SK-N-SH treated with all-trans-retinoic acid at 6 μM for 48 hours (cell line): ENCODE measurements at regions not wholly inside any gene's neighbourhood (a gene's known extent, or its start where the extent isn't known, plus 50 kb on each side); places are given as distances from the start of the nearest gene placed in this dataset.

Experiments
- ATAC-seq: fragments of 200-7000 bp; cut with Tn5 transposase; 3 replicates; pipeline ENCODE4 v1.9.1; 2020; ENCODE audit warnings: mild to moderate bottlenecking, moderate library complexity
- ARNTL ChIP-seq: fragments of 450-650 bp; formaldehyde crosslinking; IDR thresholded peaks from 2 replicates; pipeline ENCODE4 v1.5.0; 2020; ENCODE audit warnings: low read depth, mild to moderate bottlenecking, moderate library complexity, borderline replicate concordance
- BACH2 ChIP-seq: fragments of 250-450 bp; sonication (Bioruptor Pico); IDR thresholded peaks from 2 replicates; pipeline ENCODE4 v1.9.0; 2021; ENCODE audit warnings: mild to moderate bottlenecking, borderline replicate concordance
- CSDC2 ChIP-seq: fragments of 250-450 bp; sonication (Bioruptor Pico); IDR thresholded peaks from 2 replicates; pipeline ENCODE4 v1.5.0; 2020; ENCODE audit warnings: mild to moderate bottlenecking, moderate library complexity
- ESRRG ChIP-seq: fragments of 250-450 bp; sonication (Bioruptor Pico); IDR thresholded peaks from 2 replicates; pipeline ENCODE4 v1.6.1; 2021; ENCODE audit warnings: mild to moderate bottlenecking
- GLIS3 ChIP-seq: fragments of 250-450 bp; sonication (Bioruptor Pico); IDR thresholded peaks from 2 replicates; pipeline ENCODE4 v1.5.0; 2020; ENCODE audit warnings: mild to moderate bottlenecking, moderate library complexity
- ISL1 ChIP-seq: fragments of 250-450 bp; sonication (Bioruptor Pico); IDR thresholded peaks from 2 replicates; pipeline ENCODE4 v2.1.2; 2022; ENCODE audit warnings: mild to moderate bottlenecking, moderate library complexity
- OSR1 ChIP-seq: fragments of 250-450 bp; sonication (Bioruptor Pico); IDR thresholded peaks from 2 replicates; pipeline ENCODE4 v1.8.0; 2022; ENCODE audit warnings: moderate library complexity, mild to moderate bottlenecking, inconsistent platforms
- PPARA ChIP-seq: fragments of 250-450 bp; sonication (Bioruptor Pico); IDR thresholded peaks from 2 replicates; pipeline ENCODE4 v1.5.0; 2020; ENCODE audit warnings: mild to moderate bottlenecking, borderline replicate concordance
- RARB ChIP-seq: fragments of 250-450 bp; sonication (Bioruptor Pico); IDR thresholded peaks from 2 replicates; pipeline ENCODE4 v1.8.0; 2021; ENCODE audit warnings: mild to moderate bottlenecking, moderate library complexity
- TCF4 ChIP-seq: fragments of 250-450 bp; sonication (Bioruptor Pico); IDR thresholded peaks from 2 replicates; pipeline ENCODE4 v1.8.0; 2021; ENCODE audit warnings: mild to moderate bottlenecking, moderate library complexity, borderline replicate concordance
- TOX ChIP-seq: fragments of 250-450 bp; sonication (Bioruptor Pico); IDR thresholded peaks from 2 replicates; pipeline ENCODE4 v1.8.0; 2021; ENCODE audit warnings: mild to moderate bottlenecking, moderate library complexity, borderline replicate concordance
- ZC3H10 ChIP-seq: fragments of 250-450 bp; sonication (Bioruptor Pico); IDR thresholded peaks from 2 replicates; pipeline ENCODE4 v1.5.1; 2021; ENCODE audit warnings: mild to moderate bottlenecking, moderate library complexity
- ZFP3 ChIP-seq: fragments of 250-450 bp; sonication (Bioruptor Pico); IDR thresholded peaks from 2 replicates; pipeline ENCODE4 v1.5.0; 2020; ENCODE audit warnings: mild to moderate bottlenecking, moderate library complexity
- ZFP30 ChIP-seq: fragments of 450-650 bp; formaldehyde crosslinking; IDR thresholded peaks from 2 replicates; pipeline ENCODE4 v1.5.0; 2022; ENCODE audit warnings: mild to moderate bottlenecking, moderate library complexity
- ZNF70 ChIP-seq: fragments of 450-650 bp; formaldehyde crosslinking; IDR thresholded peaks from 2 replicates; pipeline ENCODE4 v1.5.0; 2020; ENCODE audit warnings: mild to moderate bottlenecking, moderate library complexity
- ZNF8 ChIP-seq: fragments of 450-650 bp; formaldehyde crosslinking; IDR thresholded peaks from 2 replicates; pipeline ENCODE4 v1.5.0; 2020; ENCODE audit warnings: mild to moderate bottlenecking, moderate library complexity
- TF ChIP-seq, protein P1 (sequence below): fragments of 250-450 bp; sonication (Bioruptor Pico); IDR thresholded peaks from 2 replicates; pipeline ENCODE4 v1.5.0; 2020; ENCODE audit warnings: mild to moderate bottlenecking, moderate library complexity
- TF ChIP-seq, protein P2 (sequence below): fragments of 250-450 bp; sonication (Bioruptor Pico); IDR thresholded peaks from 2 replicates; pipeline ENCODE4 v1.8.0; 2020; ENCODE audit warnings: mild to moderate bottlenecking, moderate library complexity, borderline replicate concordance
- TF ChIP-seq, protein P3 (sequence below): fragments of 250-450 bp; sonication (Bioruptor Pico); IDR thresholded peaks from 2 replicates; pipeline ENCODE4 v1.5.1; 2021; ENCODE audit warnings: mild to moderate bottlenecking, moderate library complexity
- TF ChIP-seq, protein P4 (sequence below): fragments of 250-450 bp; sonication (Bioruptor Pico); IDR thresholded peaks from 2 replicates; pipeline ENCODE4 v1.5.1; 2020; ENCODE audit warnings: low read depth, mild to moderate bottlenecking, moderate library complexity
- TF ChIP-seq, protein P5 (sequence below): fragments of 250-450 bp; sonication (Bioruptor Pico); IDR thresholded peaks from 2 replicates; pipeline ENCODE4 v1.8.0; 2021; ENCODE audit warnings: low read depth, mild to moderate bottlenecking, moderate library complexity, borderline replicate concordance

DNA sequence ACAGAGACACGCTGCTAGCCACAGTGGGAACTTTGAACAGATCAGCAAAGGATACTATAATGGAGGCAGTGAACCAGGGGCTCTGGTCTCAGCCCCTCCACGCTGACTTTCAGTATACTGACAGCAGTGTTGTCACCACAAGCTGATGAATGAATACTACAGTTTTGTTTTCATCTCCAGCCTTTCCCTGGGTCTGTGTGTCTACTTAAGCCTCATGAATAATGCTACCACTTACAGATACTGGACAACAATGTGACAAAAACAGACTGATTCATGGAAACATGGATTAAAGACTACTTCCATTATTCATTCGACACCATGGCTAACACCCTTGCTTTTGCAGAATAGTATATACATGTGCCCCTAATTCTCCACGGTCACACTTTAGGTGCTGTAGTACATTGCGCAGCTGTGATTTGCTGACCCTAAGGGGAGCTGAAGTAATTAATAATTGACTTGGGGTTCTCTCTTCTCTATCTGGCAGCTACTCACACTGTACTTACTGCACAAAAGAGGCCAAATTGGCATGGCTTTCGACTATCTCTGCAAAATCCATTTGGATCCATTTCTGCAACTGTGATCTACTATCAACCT lies 203.2 kb upstream of the LYPLAL1 start:
- TF ChIP-seq RARB (CRISPR knock-in tag) (no peak), GLIS3 (CRISPR knock-in tag) (no peak), ZNF8 (CRISPR knock-in tag) (no peak), ARNTL (CRISPR knock-in tag) (no peak), ZFP3 (CRISPR knock-in tag) (no peak), PPARA (CRISPR knock-in tag) (no peak), TCF4 (CRISPR knock-in tag) (no peak)
- TF ChIP-seq, protein P1, sequence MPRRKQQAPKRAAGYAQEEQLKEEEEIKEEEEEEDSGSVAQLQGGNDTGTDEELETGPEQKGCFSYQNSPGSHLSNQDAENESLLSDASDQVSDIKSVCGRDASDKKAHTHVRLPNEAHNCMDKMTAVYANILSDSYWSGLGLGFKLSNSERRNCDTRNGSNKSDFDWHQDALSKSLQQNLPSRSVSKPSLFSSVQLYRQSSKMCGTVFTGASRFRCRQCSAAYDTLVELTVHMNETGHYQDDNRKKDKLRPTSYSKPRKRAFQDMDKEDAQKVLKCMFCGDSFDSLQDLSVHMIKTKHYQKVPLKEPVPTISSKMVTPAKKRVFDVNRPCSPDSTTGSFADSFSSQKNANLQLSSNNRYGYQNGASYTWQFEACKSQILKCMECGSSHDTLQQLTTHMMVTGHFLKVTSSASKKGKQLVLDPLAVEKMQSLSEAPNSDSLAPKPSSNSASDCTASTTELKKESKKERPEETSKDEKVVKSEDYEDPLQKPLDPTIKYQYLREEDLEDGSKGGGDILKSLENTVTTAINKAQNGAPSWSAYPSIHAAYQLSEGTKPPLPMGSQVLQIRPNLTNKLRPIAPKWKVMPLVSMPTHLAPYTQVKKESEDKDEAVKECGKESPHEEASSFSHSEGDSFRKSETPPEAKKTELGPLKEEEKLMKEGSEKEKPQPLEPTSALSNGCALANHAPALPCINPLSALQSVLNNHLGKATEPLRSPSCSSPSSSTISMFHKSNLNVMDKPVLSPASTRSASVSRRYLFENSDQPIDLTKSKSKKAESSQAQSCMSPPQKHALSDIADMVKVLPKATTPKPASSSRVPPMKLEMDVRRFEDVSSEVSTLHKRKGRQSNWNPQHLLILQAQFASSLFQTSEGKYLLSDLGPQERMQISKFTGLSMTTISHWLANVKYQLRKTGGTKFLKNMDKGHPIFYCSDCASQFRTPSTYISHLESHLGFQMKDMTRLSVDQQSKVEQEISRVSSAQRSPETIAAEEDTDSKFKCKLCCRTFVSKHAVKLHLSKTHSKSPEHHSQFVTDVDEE (CRISPR knock-in tag): no peak
- no peak for ATAC-seq

DNA sequence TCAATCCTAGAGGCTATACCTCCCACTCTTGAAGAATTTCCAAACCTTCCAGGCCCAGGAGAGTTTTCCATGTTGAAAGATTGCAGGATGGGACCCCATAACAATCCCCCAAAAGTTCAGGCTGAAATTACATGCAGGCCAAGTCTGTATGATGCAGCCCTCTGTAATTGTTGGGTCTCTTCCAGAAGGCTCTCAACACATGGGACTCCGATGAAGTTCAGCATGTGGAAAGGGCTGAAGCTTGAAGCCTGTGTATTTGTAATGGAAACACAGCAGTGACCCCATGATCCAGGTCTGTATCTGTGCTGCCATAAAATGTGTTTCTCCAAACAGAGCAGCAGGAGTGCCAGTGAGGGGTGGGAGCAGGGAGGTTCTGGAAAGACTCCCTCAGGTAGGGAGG lies 202.5 kb upstream of the LYPLAL1 start:
- no peak for ATAC-seq
- TF ChIP-seq GLIS3 (CRISPR knock-in tag) (no peak), ARNTL (CRISPR knock-in tag) (no peak), ZFP3 (CRISPR knock-in tag) (no peak), ZFP30 (CRISPR knock-in tag) (no peak), OSR1 (CRISPR knock-in tag) (no peak), ISL1 (CRISPR knock-in tag) (no peak), ZC3H10 (no peak), TOX (CRISPR knock-in tag) (no peak), TCF4 (CRISPR knock-in tag) (no peak)
- TF ChIP-seq, protein P2, sequence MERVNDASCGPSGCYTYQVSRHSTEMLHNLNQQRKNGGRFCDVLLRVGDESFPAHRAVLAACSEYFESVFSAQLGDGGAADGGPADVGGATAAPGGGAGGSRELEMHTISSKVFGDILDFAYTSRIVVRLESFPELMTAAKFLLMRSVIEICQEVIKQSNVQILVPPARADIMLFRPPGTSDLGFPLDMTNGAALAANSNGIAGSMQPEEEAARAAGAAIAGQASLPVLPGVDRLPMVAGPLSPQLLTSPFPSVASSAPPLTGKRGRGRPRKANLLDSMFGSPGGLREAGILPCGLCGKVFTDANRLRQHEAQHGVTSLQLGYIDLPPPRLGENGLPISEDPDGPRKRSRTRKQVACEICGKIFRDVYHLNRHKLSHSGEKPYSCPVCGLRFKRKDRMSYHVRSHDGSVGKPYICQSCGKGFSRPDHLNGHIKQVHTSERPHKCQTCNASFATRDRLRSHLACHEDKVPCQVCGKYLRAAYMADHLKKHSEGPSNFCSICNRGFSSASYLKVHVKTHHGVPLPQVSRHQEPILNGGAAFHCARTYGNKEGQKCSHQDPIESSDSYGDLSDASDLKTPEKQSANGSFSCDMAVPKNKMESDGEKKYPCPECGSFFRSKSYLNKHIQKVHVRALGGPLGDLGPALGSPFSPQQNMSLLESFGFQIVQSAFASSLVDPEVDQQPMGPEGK (CRISPR knock-in tag): no peak

DNA sequence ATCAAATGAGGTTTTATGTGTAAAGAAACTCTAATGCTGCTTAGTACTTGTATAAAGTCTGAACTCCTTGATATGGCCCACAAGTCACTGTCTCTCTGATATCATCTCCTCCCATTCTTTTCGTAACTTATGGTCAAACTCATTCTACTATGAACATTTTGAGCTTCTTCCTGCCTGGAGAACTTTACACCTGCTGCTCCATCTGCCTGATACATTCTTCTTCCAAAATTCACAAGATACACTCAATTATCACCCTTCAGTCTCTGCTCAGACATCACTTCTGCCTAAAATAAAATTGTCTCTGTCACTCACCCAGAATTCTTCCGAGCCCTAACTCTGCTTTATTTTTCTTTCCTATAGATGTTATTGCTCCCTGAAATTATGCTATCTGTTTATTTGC lies 192.8 kb upstream of the LYPLAL1 start:
- ATAC-seq: no peak
- TF ChIP-seq ZC3H10 (no peak), CSDC2 (CRISPR knock-in tag) (no peak), ZFP3 (CRISPR knock-in tag) (no peak), ARNTL (CRISPR knock-in tag) (no peak), GLIS3 (CRISPR knock-in tag) (no peak), ZNF70 (CRISPR knock-in tag) (no peak), ZNF8 (CRISPR knock-in tag) (no peak), PPARA (CRISPR knock-in tag) (no peak), TCF4 (CRISPR knock-in tag) (no peak), ESRRG (CRISPR knock-in tag) (no peak), TOX (CRISPR knock-in tag) (no peak), BACH2 (CRISPR knock-in tag) (no peak)
- TF ChIP-seq, protein P3, sequence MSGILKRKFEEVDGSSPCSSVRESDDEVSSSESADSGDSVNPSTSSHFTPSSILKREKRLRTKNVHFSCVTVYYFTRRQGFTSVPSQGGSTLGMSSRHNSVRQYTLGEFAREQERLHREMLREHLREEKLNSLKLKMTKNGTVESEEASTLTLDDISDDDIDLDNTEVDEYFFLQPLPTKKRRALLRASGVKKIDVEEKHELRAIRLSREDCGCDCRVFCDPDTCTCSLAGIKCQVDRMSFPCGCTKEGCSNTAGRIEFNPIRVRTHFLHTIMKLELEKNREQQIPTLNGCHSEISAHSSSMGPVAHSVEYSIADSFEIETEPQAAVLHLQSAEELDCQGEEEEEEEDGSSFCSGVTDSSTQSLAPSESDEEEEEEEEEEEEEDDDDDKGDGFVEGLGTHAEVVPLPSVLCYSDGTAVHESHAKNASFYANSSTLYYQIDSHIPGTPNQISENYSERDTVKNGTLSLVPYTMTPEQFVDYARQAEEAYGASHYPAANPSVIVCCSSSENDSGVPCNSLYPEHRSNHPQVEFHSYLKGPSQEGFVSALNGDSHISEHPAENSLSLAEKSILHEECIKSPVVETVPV (CRISPR knock-in tag): no peak
- TF ChIP-seq, protein P4, sequence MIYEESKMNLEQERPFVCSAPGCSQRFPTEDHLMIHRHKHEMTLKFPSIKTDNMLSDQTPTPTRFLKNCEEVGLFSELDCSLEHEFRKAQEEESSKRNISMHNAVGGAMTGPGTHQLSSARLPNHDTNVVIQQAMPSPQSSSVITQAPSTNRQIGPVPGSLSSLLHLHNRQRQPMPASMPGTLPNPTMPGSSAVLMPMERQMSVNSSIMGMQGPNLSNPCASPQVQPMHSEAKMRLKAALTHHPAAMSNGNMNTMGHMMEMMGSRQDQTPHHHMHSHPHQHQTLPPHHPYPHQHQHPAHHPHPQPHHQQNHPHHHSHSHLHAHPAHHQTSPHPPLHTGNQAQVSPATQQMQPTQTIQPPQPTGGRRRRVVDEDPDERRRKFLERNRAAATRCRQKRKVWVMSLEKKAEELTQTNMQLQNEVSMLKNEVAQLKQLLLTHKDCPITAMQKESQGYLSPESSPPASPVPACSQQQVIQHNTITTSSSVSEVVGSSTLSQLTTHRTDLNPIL (CRISPR knock-in tag): no peak
- TF ChIP-seq, protein P5, sequence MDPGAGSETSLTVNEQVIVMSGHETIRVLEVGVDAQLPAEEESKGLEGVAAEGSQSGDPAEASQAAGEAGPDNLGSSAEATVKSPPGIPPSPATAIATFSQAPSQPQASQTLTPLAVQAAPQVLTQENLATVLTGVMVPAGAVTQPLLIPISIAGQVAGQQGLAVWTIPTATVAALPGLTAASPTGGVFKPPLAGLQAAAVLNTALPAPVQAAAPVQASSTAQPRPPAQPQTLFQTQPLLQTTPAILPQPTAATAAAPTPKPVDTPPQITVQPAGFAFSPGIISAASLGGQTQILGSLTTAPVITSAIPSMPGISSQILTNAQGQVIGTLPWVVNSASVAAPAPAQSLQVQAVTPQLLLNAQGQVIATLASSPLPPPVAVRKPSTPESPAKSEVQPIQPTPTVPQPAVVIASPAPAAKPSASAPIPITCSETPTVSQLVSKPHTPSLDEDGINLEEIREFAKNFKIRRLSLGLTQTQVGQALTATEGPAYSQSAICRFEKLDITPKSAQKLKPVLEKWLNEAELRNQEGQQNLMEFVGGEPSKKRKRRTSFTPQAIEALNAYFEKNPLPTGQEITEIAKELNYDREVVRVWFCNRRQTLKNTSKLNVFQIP (CRISPR knock-in tag): no peak
- TF ChIP-seq, protein P1 (CRISPR knock-in tag): no peak
